GM18505 (cell line): ENCODE measurements at regions not wholly inside any gene's neighbourhood (a gene's known extent, or its start where the extent isn't known, plus 50 kb on each side); places are given as distances from the start of the nearest gene placed in this dataset.

Experiments
- ATAC-seq: cut with Tn5 transposase; IDR thresholded peaks from one replicate; pipeline ENCODE4 v1.9.1; 2021; ENCODE audit not compliant: unreplicated experiment
- POLR2A ChIP-seq: IDR thresholded peaks from 4 replicates; pipeline ENCODE4 v1.6.1; 2011; ENCODE audit warnings: borderline replicate concordance; ENCODE audit not compliant: insufficient read depth, insufficient read length; ENCODE audit errors: extremely low read depth

DNA sequence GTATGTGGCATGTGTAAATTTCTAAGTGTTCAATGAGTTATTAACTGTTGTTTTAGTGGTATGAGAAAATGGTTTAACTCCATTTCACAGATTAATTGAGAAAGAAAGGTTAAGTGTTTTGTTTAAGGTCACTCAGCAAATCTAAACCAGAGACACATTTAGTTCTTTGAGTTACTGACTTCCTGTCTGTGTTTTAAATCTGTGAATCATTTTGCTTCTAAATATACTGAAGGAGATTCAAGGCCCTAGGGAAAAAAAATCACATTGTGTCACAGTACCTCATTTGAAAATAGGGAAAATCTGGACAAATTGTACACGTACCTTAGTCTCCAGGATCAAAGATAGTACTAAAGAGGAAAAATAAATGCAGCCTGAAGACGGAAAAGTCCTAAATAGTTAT, 368.2 kb downstream of the TMEM161B start:
- no peak for ATAC-seq
- no peak for TF ChIP-seq POLR2A

DNA sequence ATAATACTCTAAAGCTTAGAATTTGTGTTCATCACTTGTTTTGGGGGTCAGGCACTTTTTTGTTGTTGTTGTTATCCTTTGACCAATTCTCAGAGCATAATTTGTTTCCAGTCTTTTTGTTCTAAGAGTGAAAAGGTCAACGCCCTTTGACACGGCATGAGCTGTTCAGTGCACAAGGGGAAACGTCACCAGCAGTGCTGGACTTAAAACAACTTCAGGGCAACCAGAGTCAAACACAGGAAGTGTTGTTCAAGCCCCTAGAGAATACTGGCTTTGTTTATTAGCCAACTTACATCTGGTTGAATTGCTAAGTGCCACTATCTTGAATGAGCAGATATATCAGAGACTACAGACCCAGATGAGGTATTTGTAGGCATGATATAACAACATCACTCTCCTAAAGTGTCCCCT, 368.9 kb downstream of the TMEM161B start:
- no peak for TF ChIP-seq POLR2A
- ATAC-seq: no peak

DNA sequence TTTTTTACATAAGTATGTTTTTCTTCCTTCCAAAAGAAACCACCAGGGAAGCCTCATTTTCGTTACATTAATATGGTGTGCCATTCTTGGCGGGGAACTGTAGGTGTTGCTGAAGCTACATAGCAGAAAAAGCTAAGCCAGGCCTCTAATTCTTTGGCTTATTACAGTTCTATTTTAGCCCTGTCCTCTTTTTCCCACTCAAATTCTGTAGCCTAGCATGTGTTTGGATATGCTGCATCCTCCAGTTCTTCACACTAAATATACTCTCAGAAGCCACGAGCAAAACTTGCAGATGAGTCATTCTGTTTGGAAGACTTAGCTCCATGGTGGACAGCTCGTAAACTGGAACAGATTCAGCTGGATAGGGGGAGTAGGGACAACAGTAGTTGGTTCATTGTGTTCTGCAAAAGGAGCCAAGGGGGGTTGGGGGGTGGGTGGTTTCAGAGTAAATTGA, 369.4 kb downstream of the TMEM161B start:
- TF ChIP-seq POLR2A: no peak
- no peak for ATAC-seq

- no peak for TF ChIP-seq POLR2A
- ATAC-seq: no peak
Measured at GRCh38 chr5:87898574-87898973, 370.1 kb downstream of the TMEM161B start.

DNA sequence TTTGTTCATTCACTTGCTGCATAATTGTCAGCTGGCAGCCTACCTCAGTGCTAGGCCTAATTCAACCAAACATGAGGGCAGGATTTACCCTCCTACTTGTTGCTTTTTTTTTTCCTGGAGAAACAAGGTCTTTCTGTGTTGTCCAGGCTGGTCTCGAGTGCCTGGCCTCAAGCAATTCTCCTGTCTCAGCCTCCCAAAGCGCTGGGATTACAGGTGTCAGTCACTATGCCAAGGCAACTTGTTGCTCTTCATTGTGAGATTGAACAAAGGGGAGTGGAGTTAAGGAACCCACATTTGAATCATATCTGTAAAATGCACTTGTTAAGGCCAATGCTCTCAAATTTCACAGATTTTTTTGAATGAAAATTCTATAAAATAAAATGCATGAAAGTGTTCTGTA, 380.5 kb downstream of the TMEM161B start:
- TF ChIP-seq POLR2A: no peak
- no peak for ATAC-seq

DNA sequence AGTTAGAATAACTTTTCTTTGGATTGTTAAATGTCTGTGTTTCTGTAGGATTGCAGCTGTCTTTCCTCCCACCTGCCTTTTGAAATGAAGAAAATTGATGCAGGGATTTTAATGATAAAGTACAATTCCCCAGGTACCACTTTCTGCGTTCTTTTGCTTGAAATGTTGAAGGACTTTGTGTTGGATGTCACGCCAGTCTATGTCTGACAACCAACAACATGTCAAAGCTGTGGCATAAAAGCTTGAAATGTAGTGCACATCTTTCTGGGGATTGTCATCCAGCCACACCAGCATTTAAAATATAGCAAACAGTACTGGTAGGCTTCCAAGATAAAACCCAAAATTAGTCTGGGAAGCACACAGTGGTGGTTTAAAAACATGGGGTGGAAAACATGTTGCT, 381.4 kb downstream of the TMEM161B start:
- ATAC-seq: no peak
- TF ChIP-seq POLR2A: no peak

GRCh38 chr5:87886164-87886563, 382.5 kb downstream of the TMEM161B start:
- no peak for ATAC-seq
- TF ChIP-seq POLR2A: no peak

- ATAC-seq: no peak
- no peak for TF ChIP-seq POLR2A
Measured at GRCh38 chr5:87885758-87886157, 382.9 kb downstream of the TMEM161B start.

DNA sequence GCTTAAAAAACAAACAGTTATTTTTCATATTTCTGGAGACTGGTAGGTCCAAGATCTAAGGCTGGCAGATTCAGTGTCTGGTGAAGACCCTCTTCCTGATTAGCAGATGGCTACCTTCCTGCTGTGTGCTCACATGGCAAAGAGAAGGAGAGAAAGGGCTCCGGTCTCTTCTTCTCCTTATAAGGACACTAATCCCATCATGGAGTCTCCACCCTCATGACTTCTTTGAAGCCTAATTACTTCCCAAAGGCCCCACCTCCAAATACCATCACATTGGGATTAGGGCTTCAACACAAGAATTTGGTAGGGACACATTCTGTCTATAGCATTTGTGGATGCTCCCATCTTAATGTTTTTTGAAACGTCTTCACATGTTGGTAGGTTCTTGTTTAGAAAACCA, 391.1 kb downstream of the TMEM161B start:
- TF ChIP-seq POLR2A: no peak

DNA sequence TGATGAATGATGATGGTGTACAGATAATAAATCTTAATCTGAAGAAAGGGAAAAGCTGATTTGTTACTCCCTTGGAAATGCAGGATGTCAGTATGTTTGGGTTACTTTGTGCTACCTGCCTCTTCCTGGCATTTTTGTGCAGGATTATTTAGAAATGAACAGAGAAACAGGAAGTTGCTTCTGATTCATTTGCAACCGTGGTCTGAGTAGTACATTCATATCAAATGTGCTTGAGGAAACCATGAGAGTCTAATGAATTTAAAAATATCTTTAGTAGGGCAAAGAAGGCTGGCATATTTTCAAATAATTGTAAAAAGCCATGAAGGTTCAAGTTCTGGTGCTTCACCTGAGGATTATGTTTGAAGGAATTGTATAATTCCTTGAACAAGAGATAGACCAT, 391.6 kb downstream of the TMEM161B start:
- TF ChIP-seq POLR2A: no peak
- ATAC-seq: no peak

More for the DNA sequence above, 391.1 kb downstream of the TMEM161B start:
- no peak for ATAC-seq

GRCh38 chr5:87876616-87877015, 392.0 kb downstream of the TMEM161B start:
- TF ChIP-seq POLR2A: no peak

DNA sequence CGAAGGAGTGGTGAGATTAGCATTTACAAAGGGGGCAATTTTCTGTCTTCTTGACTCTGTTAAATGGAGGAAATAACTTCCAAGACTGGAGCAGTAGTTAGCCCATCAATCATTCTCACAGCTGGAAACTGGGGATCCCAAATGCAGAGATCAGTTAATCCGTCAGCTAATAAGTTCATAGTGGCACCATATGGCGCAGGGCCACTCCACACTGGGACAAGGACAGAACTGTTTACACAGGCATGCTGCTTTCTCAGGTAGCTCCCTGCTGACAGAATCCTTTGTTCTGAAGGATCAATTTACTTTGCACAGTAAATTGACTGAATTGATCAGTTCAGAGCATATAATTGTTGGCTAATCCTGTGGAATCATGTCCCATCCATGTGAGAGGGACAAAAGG, 395.7 kb downstream of the TMEM161B start:
- ATAC-seq: no peak
- TF ChIP-seq POLR2A: no peak

More at GRCh38 chr5:87876616-87877015, 392.0 kb downstream of the TMEM161B start:
- no peak for ATAC-seq

DNA sequence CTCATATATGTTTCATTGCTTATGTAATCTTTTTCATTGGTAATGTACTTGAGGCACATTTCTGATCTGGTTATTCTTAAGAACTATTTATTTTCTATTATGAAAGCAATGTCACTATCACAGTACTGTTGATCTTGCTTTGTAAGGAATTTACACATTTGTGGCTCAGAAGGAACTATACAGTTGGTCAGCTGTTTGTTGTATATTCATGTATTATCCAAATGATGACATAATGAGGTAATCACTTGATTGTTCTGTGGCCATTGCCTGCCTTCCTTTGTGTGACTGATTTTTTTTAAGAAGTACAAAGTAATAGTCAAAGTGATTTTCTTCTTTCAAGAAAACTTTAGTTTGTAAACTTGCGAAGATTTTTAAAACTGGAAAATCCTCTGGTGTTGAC, 399.9 kb downstream of the TMEM161B start:
- ATAC-seq: no peak
- no peak for TF ChIP-seq POLR2A

GRCh38 chr5:87867281-87867680, 401.4 kb downstream of the TMEM161B start:
- TF ChIP-seq POLR2A: no peak
- no peak for ATAC-seq

DNA sequence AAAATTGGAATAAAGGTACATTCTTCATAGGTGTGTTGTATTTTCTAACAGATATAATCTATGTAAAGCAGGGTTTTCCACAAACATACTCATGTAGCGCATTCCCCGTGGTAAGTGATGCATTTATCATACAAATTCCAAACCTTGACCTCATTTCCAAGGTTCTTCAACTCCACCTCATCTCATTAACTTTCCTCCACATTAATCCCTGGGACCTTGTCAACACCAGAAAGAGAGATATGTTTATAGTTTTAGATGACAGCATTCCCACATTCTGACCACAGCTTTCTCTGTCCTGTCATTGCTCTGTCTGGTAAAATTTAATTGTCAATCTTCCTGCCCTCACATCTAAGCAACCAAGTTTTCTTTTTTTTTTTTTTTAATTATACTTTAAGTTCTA, 415.1 kb downstream of the TMEM161B start:
- no peak for TF ChIP-seq POLR2A
- ATAC-seq: no peak
